Parathyroid adenoma (tissue), 2 donors: ENCODE measurements at regions not wholly inside any gene's neighbourhood (a gene's known extent, or its start where the extent isn't known, plus 50 kb on each side); places are given as distances from the start of the nearest gene placed in this dataset.

Experiments
- H2AFZ ChIP-seq: fragments of 300-600 bp; sonication (generic); one replicate; pipeline ENCODE4 v1.7.0; 2017; ENCODE audit warnings: antibody characterized with exemption, mild to moderate bottlenecking
- H3K27ac ChIP-seq: fragments of 300-600 bp; sonication (generic); one replicate; pipeline ENCODE4 v1.7.0; 2017
- H3K27me3 ChIP-seq: fragments of 300-600 bp; sonication (generic); one replicate; pipeline ENCODE4 v1.7.0; 2017; ENCODE audit warnings: low read length; ENCODE audit not compliant: control insufficient read depth, insufficient read depth
- H3K36me3 ChIP-seq: fragments of 300-600 bp; sonication (generic); one replicate; pipeline ENCODE4 v1.7.0; 2017; ENCODE audit warnings: low read length; ENCODE audit not compliant: control insufficient read depth, insufficient read depth
- H3K4me1 ChIP-seq: fragments of 300-600 bp; sonication (generic); one replicate; pipeline ENCODE4 v1.7.0; 2017; ENCODE audit warnings: control low read depth
- H3K4me2 ChIP-seq: fragments of 300-600 bp; sonication (generic); one replicate; pipeline ENCODE4 v1.7.0; 2017; ENCODE audit warnings: low read length
- H3K4me3 ChIP-seq: fragments of 300-600 bp; sonication (generic); one replicate; pipeline ENCODE4 v1.7.0; 2017; ENCODE audit warnings: low read depth, low read length
- H3K79me2 ChIP-seq: fragments of 300-600 bp; sonication (generic); one replicate; pipeline ENCODE4 v1.7.0; 2017; ENCODE audit warnings: control low read depth
- H3K9ac ChIP-seq: fragments of 300-600 bp; sonication (generic); one replicate; pipeline ENCODE4 v1.7.0; 2017; ENCODE audit warnings: mild to moderate bottlenecking
- H3K9me3 ChIP-seq: fragments of 300-600 bp; sonication (generic); one replicate; pipeline ENCODE4 v1.7.0; 2017; ENCODE audit warnings: low read length; ENCODE audit not compliant: control insufficient read depth
- CTCF ChIP-seq: fragments of 300-600 bp; sonication (generic); IDR thresholded peaks from one replicate; pipeline ENCODE4 v1.7.0; 2017; ENCODE audit warnings: antibody characterized with exemption, mild to moderate bottlenecking
- donor health status: primary hyperparathyroidism.

GRCh38 chr21:28216976-28217523 is 775.6 kb downstream of the LTN1 start:
- Histone ChIP-seq H3K27me3 (no peaks in the 10 kb centered on the region), H3K79me2 (no peaks in the 10 kb centered on the region), H3K4me2 (no peak overlapping the region), H3K4me1 (no peaks in the 10 kb centered on the region), H3K9ac (no peak overlapping the region), H3K4me3 (no peak overlapping the region), H2AFZ (no peak overlapping the region), H3K9me3 (no peaks in the 10 kb centered on the region), H3K27ac (no peak overlapping the region), H3K36me3 (no peaks in the 10 kb centered on the region)
- no peak for TF ChIP-seq CTCF

GRCh38 chr21:28215214-28215954 is 777.3 kb downstream of the LTN1 start:
- Histone ChIP-seq H3K4me2 (no peak overlapping the region), H3K4me3 (no peak overlapping the region), H3K9ac (no peak overlapping the region), H3K27me3 (no peaks in the 10 kb centered on the region), H3K4me1 (no peaks in the 10 kb centered on the region), H3K79me2 (no peaks in the 10 kb centered on the region), H3K27ac (no peak overlapping the region), H3K9me3 (no peaks in the 10 kb centered on the region), H3K36me3 (no peaks in the 10 kb centered on the region), H2AFZ (no peak overlapping the region)
- no peak for TF ChIP-seq CTCF

- no peak overlapping the region for H3K9ac ChIP-seq
- H3K27me3 ChIP-seq: no peaks in the 10 kb centered on the region
- H3K4me1 ChIP-seq: no peaks in the 10 kb centered on the region
- no peak overlapping the region for H3K4me3 ChIP-seq
- no peaks in the 10 kb centered on the region for H3K79me2 ChIP-seq
- no peaks in the 10 kb centered on the region for H3K9me3 ChIP-seq
- no peak overlapping the region for H2AFZ ChIP-seq
- H3K27ac ChIP-seq: no peak overlapping the region
- H3K36me3 ChIP-seq: no peaks in the 10 kb centered on the region
- H3K4me2 ChIP-seq: no peak overlapping the region
- no peak for TF ChIP-seq CTCF
These were observed 777.9 kb downstream of the LTN1 start for GRCh38 chr21:28214786-28215185.

GRCh38 chr21:28213261-28213660 is 779.4 kb downstream of the LTN1 start:
- H3K27ac ChIP-seq: no peak overlapping the region
- H2AFZ ChIP-seq: no peak overlapping the region
- H3K36me3 ChIP-seq: no peaks in the 10 kb centered on the region
- no peak overlapping the region for H3K4me3 ChIP-seq
- H3K4me1 ChIP-seq: no peaks in the 10 kb centered on the region
- no peaks in the 10 kb centered on the region for H3K9me3 ChIP-seq
- H3K79me2 ChIP-seq: no peaks in the 10 kb centered on the region
- no peak overlapping the region for H3K9ac ChIP-seq
- TF ChIP-seq CTCF: no peak
- H3K27me3 ChIP-seq: no peaks in the 10 kb centered on the region
- H3K4me2 ChIP-seq: no peak overlapping the region

DNA sequence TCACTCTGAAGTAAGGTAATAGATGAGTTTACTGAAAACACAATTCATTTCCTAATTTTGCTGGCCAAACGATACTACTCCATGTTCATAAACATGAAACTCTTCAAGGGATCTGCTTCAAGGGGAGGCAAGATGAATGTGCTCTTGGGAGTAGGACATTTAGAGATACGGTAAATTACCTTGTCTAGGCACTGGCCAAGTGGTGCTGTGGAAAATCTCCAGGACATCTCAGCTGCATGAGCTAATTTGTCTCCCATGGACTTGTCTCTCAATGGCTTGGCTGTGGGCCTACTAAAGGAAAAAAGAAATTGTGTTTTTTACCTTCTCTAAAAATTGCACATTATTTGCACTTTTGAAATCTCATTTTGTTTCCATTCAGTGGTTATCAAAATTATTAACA is 780.6 kb downstream of the LTN1 start:
- TF ChIP-seq CTCF: no peak
- Histone ChIP-seq H3K36me3 (no peaks in the 10 kb centered on the region), H2AFZ (no peak overlapping the region), H3K4me3 (no peak overlapping the region), H3K9ac (no peak overlapping the region), H3K27me3 (no peaks in the 10 kb centered on the region), H3K4me2 (no peak overlapping the region), H3K9me3 (no peaks in the 10 kb centered on the region), H3K27ac (no peak overlapping the region), H3K4me1 (no peaks in the 10 kb centered on the region), H3K79me2 (no peaks in the 10 kb centered on the region)
